Neural progenitor cell (in vitro differentiated cells): ENCODE measurements at regions not wholly inside any gene's neighbourhood (a gene's known extent, or its start where the extent isn't known, plus 50 kb on each side); places are given as distances from the start of the nearest gene placed in this dataset.

Source experiments
- CTCF ChIP-seq: fragments of 200-600 bp; sonication (generic); IDR thresholded peaks from 2 replicates; pipeline ENCODE4 v1.5.1; 2017; ENCODE audit warnings: antibody characterized with exemption, mild to moderate bottlenecking
- EZH2 ChIP-seq: fragments of 200-600 bp; sonication (generic); IDR thresholded peaks from 2 replicates; pipeline ENCODE4 v1.6.1; 2017; ENCODE audit warnings: antibody characterized with exemption, mild to moderate bottlenecking, moderate library complexity
- EZH2phosphoT487 ChIP-seq: fragments of 200-600 bp; sonication (generic); IDR thresholded peaks from 2 replicates; pipeline ENCODE4 v1.6.1; 2017; ENCODE audit warnings: antibody characterized with exemption

DNA sequence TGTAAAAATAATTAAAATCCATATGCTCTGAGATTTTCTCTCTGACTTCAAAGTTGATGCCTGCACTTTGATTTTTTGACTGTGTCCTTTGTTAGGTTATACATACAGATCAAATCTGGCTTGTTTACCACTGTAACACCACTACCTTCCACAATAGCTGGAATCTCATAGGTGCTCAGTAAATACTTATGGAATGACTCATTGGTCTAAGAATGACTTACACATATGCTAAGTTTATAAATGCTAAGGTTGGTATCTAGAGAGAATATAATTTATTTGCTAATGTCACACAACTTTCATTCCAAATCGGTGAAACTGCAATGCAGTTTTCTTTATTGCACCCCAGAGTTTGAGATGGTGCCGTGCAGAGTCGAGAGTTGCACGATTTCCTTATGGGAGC lies 578.5 kb downstream of the SH2D4B start:
- TF ChIP-seq CTCF: no peak
- TF ChIP-seq EZH2: no peak
- TF ChIP-seq EZH2phosphoT487: no peak
